Spleen (tissue), 11 donors: ENCODE measurements at regions not wholly inside any gene's neighbourhood (a gene's known extent, or its start where the extent isn't known, plus 50 kb on each side); places are given as distances from the start of the nearest gene placed in this dataset.
A peak's percentile ranks its signal among the peaks of the same experiment; 100 is the strongest.

Experiments
- DNase-seq: peaks from one replicate; pipeline ENCODE4 v3.0.0-alpha.2; 2020
- H3K27ac ChIP-seq, 8 donors: fragments of 200-600 bp; sonication (generic) in 7 of 8; 1 replicate in 4 of 8; 2 replicates in 4 of 8; pipeline versions ENCODE4 v1.5.0 to v1.8.0; 2016 to 2021; ENCODE audit warnings: inconsistent platforms in 4 of 8, mild to moderate bottlenecking in 4 of 8, moderate library complexity in 1 of 8
- H3K27me3 ChIP-seq, 7 donors: fragments of 200-600 bp; sonication (generic) in 6 of 7; replicated peaks in 1 of 7; 1 replicate in 4 of 7; 2 replicates in 3 of 7; pipeline versions ENCODE4 v1.5.0 to v1.8.0; 2016 to 2021; ENCODE audit warnings: inconsistent platforms in 3 of 7, mild to moderate bottlenecking in 1 of 7
- H3K36me3 ChIP-seq, 6 donors: fragments of 200-600 bp; sonication (generic) in 5 of 6; 1 replicate in 4 of 6; 2 replicates in 2 of 6; pipeline versions ENCODE4 v1.5.0 to v1.8.0; 2016 to 2021; ENCODE audit warnings: inconsistent platforms in 2 of 6
- H3K4me1 ChIP-seq, 6 donors: fragments of 200-600 bp; sonication (generic) in 5 of 6; 1 replicate in 3 of 6; 2 replicates in 3 of 6; pipeline versions ENCODE4 v1.5.0 to v1.8.0; 2016 to 2021; ENCODE audit warnings: inconsistent platforms in 3 of 6
- H3K4me3 ChIP-seq, 8 donors: fragments of 200-600 bp; sonication (generic) in 7 of 8; 1 replicate in 4 of 8; 2 replicates in 4 of 8; pipeline versions ENCODE4 v1.5.0 to v1.8.0; 2016 to 2021; ENCODE audit warnings: inconsistent platforms in 4 of 8, mild to moderate bottlenecking in 4 of 8, moderate library complexity in 2 of 8
- H3K9me3 ChIP-seq, 8 donors: fragments of 200-600 bp; sonication (generic) in 7 of 8; 1 replicate in 4 of 8; 2 replicates in 4 of 8; pipeline versions ENCODE4 v1.5.0 to v1.8.0; 2016 to 2021; ENCODE audit warnings: inconsistent platforms in 4 of 8
- CTCF ChIP-seq, 11 experiments: fragments of 200-600 bp in 7 of 11; fragments of 450-650 bp in 4 of 11; sonication (generic) in 4 of 11; IDR thresholded peaks in 8 of 11; conservative IDR thresholded peaks in 3 of 11; 1 replicate in 7 of 11; 2 replicates in 4 of 11; pipeline versions ENCODE4 v1.4.0 to v1.8.0; 2016 to 2021; ENCODE audit warnings: antibody characterized with exemption in 11 of 11, inconsistent platforms in 4 of 11, mild to moderate bottlenecking in 1 of 11
- POLR2A ChIP-seq, 3 donors: fragments of 450-650 bp; IDR thresholded peaks; one replicate each; pipeline ENCODE4 v1.5.1; 2017; ENCODE audit warnings: antibody characterized with exemption in 3 of 3, mild to moderate bottlenecking in 1 of 3
- POLR2AphosphoS5 ChIP-seq, 3 donors: sonication (generic); formaldehyde crosslinking; IDR thresholded peaks; one replicate each; pipeline ENCODE4 v1.5.1; 2017; ENCODE audit warnings: antibody characterized with exemption in 3 of 3
- WGBS, 5 donors: extraction: QIAGEN DNeasy Blood & Tissue Kit in 3 of 5; methylation state at CpG; one replicate each; pipeline versions ENCODE4 v1.1.5 to v1.1.7; 2013 to 2018; 5-methylcytosine and 5-hydroxymethylcytosine counted together
- intact Hi-C: fragments of 100-400 bp; cut with DNase I; formaldehyde crosslinking; loops from one replicate; pipeline ENCODE4 v1.15.0; 2023; ENCODE audit warnings: low total_unique reads
- small RNA-seq, 4 donors: library from RNA; depleted of rRNA; stranded (forward); fragments of <200 nt; gene quantifications; one replicate each; pipeline ENCODE3, GENCODE V24; 2016
- donor health status: healthy with polysubstance abuse.
- donor health status: DM: no; HTN: no; CAD: no; lungs with moderate emphysema.
- donor health status: DM: no; HTN: no; CAD: no.
- donor health status: Bipolar disorder and iron deficiency.
- donor health status: healthy.
- donor health status: DM: no; HTN: no; CAD: no.
- donor health status: DM: yes; HTN: yes; CAD: no.

GRCh38 chr11:115557681-115558080, 53.5 kb upstream of the CADM1 start:
- H3K9me3 ChIP-seq: no peaks in the 10 kb centered on the region
- TF ChIP-seq POLR2AphosphoS5 (IDR thresholded peaks at IDR 0.05): no peak

GRCh38 chr11:115556984-115557383, 52.8 kb upstream of the CADM1 start:
- no peaks in the 10 kb centered on the region for H3K36me3 ChIP-seq
- intact Hi-C loops: no loop called here
- H3K27ac ChIP-seq: no peak overlapping the region
- H3K9me3 ChIP-seq: no peaks in the 10 kb centered on the region
- H3K27me3 ChIP-seq: no peaks in the 10 kb centered on the region
- H3K4me3 ChIP-seq: no peak overlapping the region
- WGBS, 5 donors: 67 to 77% (median 75%) methylated on average over 7 of the region's 7 CpGs
- no peak for TF ChIP-seq POLR2A (IDR thresholded peaks at IDR 0.05)
- TF ChIP-seq POLR2AphosphoS5 (IDR thresholded peaks at IDR 0.05): no peak
- no peak for TF ChIP-seq CTCF (IDR thresholded peaks at IDR 0.05 in 8 of 11, conservative IDR thresholded peaks at IDR 0.05 in 3 of 11)
- DNase-seq: no peak
- no peaks in the 10 kb centered on the region for H3K4me1 ChIP-seq

More at GRCh38 chr11:115557681-115558080, 53.5 kb upstream of the CADM1 start:
- WGBS, 5 donors: 80 to 89% (median 84%) methylated on average over 7 of the region's 7 CpGs
- DNase-seq: no peak
- Histone ChIP-seq H3K27me3 (no peaks in the 10 kb centered on the region), H3K4me3 (no peak overlapping the region), H3K36me3 (no peaks in the 10 kb centered on the region), H3K4me1 (no peaks in the 10 kb centered on the region), H3K27ac (no peak overlapping the region)
- intact Hi-C loops: no loop called here

GRCh38 chr11:115555336-115556090, 51.3 kb upstream of the CADM1 start:
- no peak for TF ChIP-seq POLR2A (IDR thresholded peaks at IDR 0.05)
- TF ChIP-seq CTCF (IDR thresholded peaks at IDR 0.05 in 8 of 11, conservative IDR thresholded peaks at IDR 0.05 in 3 of 11): no peak
- no peak for TF ChIP-seq POLR2AphosphoS5 (IDR thresholded peaks at IDR 0.05)
- Histone ChIP-seq H3K4me3 (no peak overlapping the region), H3K27ac (peak overlapping the region in 2 of 8 donors; percentile 3 to 9), H3K4me1 (no peaks in the 10 kb centered on the region), H3K36me3 (no peaks in the 10 kb centered on the region), H3K9me3 (no peaks in the 10 kb centered on the region), H3K27me3 (no peaks in the 10 kb centered on the region)
- no peak for DNase-seq
- intact Hi-C loops: no loop called here
- 58 to 72% (median 61%) methylated on average over 3 of the region's 3 CpGs for WGBS, 5 donors

Small RNA genes in the stretch of these regions (small RNA-seq; reads per million reads assigned to genes)
- gene AP000770.2 (0 reads per million in 4 donors), gene RF01210 (0 reads per million in 4 donors), gene RPL12P46 (0 reads per million in 4 donors)
